PC-3 (cell line): ENCODE measurements at regions not wholly inside any gene's neighbourhood (a gene's known extent, or its start where the extent isn't known, plus 50 kb on each side); places are given as distances from the start of the nearest gene placed in this dataset.

Experiments
- ATAC-seq: fragments of 200-7000 bp; cut with Tn5 transposase; 2 replicates; pipeline ENCODE4 v1.9.1; 2020; ENCODE audit warnings: mild to moderate bottlenecking, moderate library complexity
- BruUV-seq: library from RNA; stranded (reverse); fragments of 400-500 nt; replicated peaks from 2 replicates; lab custom pipeline; 2021; lab: Mats Ljungman, UMichigan
- CTCF ChIA-PET: fragments of 300-600 bp; sonication (Branson Sonifier 250); formaldehyde crosslinking; loops from one replicate; lab custom pipeline; 2022; ENCODE audit warnings: antibody characterized with exemption; lab: Charles Lee
- POLR2A ChIA-PET: fragments of 300-600 bp; sonication (Branson Sonifier 250); formaldehyde crosslinking; loops from one replicate; lab custom pipeline; 2022; ENCODE audit warnings: antibody characterized with exemption; ENCODE audit not compliant: unreplicated experiment; lab: Charles Lee
- DNase-seq: peaks from one replicate; pipeline ENCODE4 v3.0.0-alpha.2; 2015
- H2AFZ ChIP-seq: fragments of 300-600 bp; sonication (generic); 2 replicates; pipeline ENCODE4 v1.6.0; 2016; ENCODE audit warnings: antibody characterized with exemption, low read length
- H3F3A ChIP-seq: fragments of 300-600 bp; sonication (generic); one replicate; pipeline ENCODE4 v1.6.0; 2017; ENCODE audit warnings: antibody characterized with exemption, low read length, control low read depth, mild to moderate bottlenecking; ENCODE audit not compliant: unreplicated experiment
- H3K27ac ChIP-seq: fragments of 300-600 bp; sonication (generic); 2 replicates; pipeline ENCODE4 v1.5.1; 2016; ENCODE audit warnings: mild to moderate bottlenecking, low read length
- H3K27me3 ChIP-seq: fragments of 300-600 bp; sonication (generic); 2 replicates; pipeline ENCODE4 v1.6.1; 2016; ENCODE audit warnings: low read length, mixed read lengths
- H3K36me3 ChIP-seq: fragments of 300-600 bp; sonication (generic); 2 replicates; pipeline ENCODE4 v1.6.1; 2016; ENCODE audit warnings: low read depth, mixed run types, low read length, mixed read lengths
- H3K4me1 ChIP-seq: fragments of 300-600 bp; sonication (generic); 2 replicates; pipeline ENCODE4 v1.5.1; 2016; ENCODE audit warnings: low read length; ENCODE audit not compliant: insufficient read depth
- H3K4me2 ChIP-seq: fragments of 300-600 bp; sonication (generic); 2 replicates; pipeline ENCODE4 v1.6.0; 2016; ENCODE audit warnings: low read length
- H3K4me3 ChIP-seq: fragments of 300-600 bp; sonication (generic); 2 replicates; pipeline ENCODE4 v1.5.1; 2016; ENCODE audit warnings: mild to moderate bottlenecking, low read length, mixed read lengths
- H3K79me2 ChIP-seq: fragments of 300-600 bp; sonication (generic); 2 replicates; pipeline ENCODE4 v1.6.1; 2017; ENCODE audit warnings: low read length, mixed read lengths
- H3K9ac ChIP-seq: fragments of 300-600 bp; sonication (generic); 2 replicates; pipeline ENCODE4 v1.6.0; 2016; ENCODE audit warnings: mild to moderate bottlenecking, low read length
- H3K9me2 ChIP-seq: fragments of 300-600 bp; sonication (generic); replicated peaks from 2 replicates; pipeline ENCODE4 v1.6.1; 2016; ENCODE audit warnings: mixed run types, low read length, mixed read lengths
- H3K9me3 ChIP-seq: fragments of 300-600 bp; sonication (generic); 2 replicates; pipeline ENCODE4 v1.6.1; 2016; ENCODE audit warnings: low read length, mixed read lengths
- H4K20me1 ChIP-seq: fragments of 300-600 bp; sonication (generic); 2 replicates; pipeline ENCODE4 v1.6.1; 2016; ENCODE audit warnings: low read length, mixed read lengths
- CTCF ChIP-seq: fragments of 300-600 bp; sonication (generic); conservative IDR thresholded peaks from 2 replicates; pipeline ENCODE4 v1.5.1; 2017; ENCODE audit warnings: antibody characterized with exemption, low read depth, mild to moderate bottlenecking, low read length
- EZH2 ChIP-seq: fragments of 300-600 bp; sonication (generic); IDR thresholded peaks from one replicate; pipeline ENCODE4 v1.6.1; 2017; ENCODE audit warnings: antibody characterized with exemption, mild to moderate bottlenecking, low read length; ENCODE audit not compliant: unreplicated experiment
- EZH2phosphoT487 ChIP-seq: fragments of 300-600 bp; sonication (generic); IDR thresholded peaks from 2 replicates; pipeline ENCODE4 v1.6.1; 2018; ENCODE audit warnings: mild to moderate bottlenecking, antibody characterized with exemption, low read length, borderline replicate concordance
- intact Hi-C: fragments of 100-400 bp; cut with micrococcal nuclease; formaldehyde crosslinking; loops from 2 replicates; pipeline ENCODE4 v1.9.0; 2023

- no TSS peak for BruUV-seq
- ChIA-PET CTCF (no interaction called here), POLR2A (no interaction called here)
- DNase-seq = no peak
- no peak overlapping the region for H3K9ac ChIP-seq
- H3K27ac ChIP-seq = no peak overlapping the region
- H3F3A ChIP-seq = no peaks in the 10 kb centered on the region
- H3K27me3 ChIP-seq = no peaks in the 10 kb centered on the region
- H2AFZ ChIP-seq = no peak overlapping the region
- H3K4me3 ChIP-seq = no peak overlapping the region
- H3K4me1 ChIP-seq = no peaks in the 10 kb centered on the region
- no peaks in the 10 kb centered on the region for H3K36me3 ChIP-seq
- no peak for TF ChIP-seq EZH2phosphoT487
- no peak for TF ChIP-seq EZH2
- no peak for TF ChIP-seq CTCF
- intact Hi-C loops = no loop called here
- H4K20me1 ChIP-seq = no peaks in the 10 kb centered on the region
- no peak overlapping the region for H3K4me2 ChIP-seq
- no peaks in the 10 kb centered on the region for H3K9me3 ChIP-seq
- ATAC-seq = no peak
- no peaks in the 10 kb centered on the region for H3K79me2 ChIP-seq
- no peaks in the 10 kb centered on the region for H3K9me2 ChIP-seq
Measured at GRCh38 chr11:45078236-45079074, 68.0 kb upstream of the PRDM11 start.

- H3K9ac ChIP-seq = no peak overlapping the region
- no peaks in the 10 kb centered on the region for H3F3A ChIP-seq
- no peaks in the 10 kb centered on the region for H3K9me3 ChIP-seq
- H4K20me1 ChIP-seq = no peaks in the 10 kb centered on the region
- no peak overlapping the region for H3K27ac ChIP-seq
- H3K36me3 ChIP-seq = no peaks in the 10 kb centered on the region
- intact Hi-C loops = no loop called here
- no peak overlapping the region for H3K4me3 ChIP-seq
- H3K4me1 ChIP-seq = no peaks in the 10 kb centered on the region
- DNase-seq (no peak), ATAC-seq (no peak)
- no peak overlapping the region for H3K4me2 ChIP-seq
- ChIA-PET POLR2A (no interaction called here), CTCF (no interaction called here)
- BruUV-seq = no TSS peak
- H3K27me3 ChIP-seq = no peaks in the 10 kb centered on the region
- H3K79me2 ChIP-seq = no peaks in the 10 kb centered on the region
- H2AFZ ChIP-seq = no peak overlapping the region
- no peak for TF ChIP-seq EZH2phosphoT487
- TF ChIP-seq CTCF = no peak
- TF ChIP-seq EZH2 = no peak
- H3K9me2 ChIP-seq = no peaks in the 10 kb centered on the region
Measured at GRCh38 chr11:45079075-45079444, 67.4 kb upstream of the PRDM11 start.

GRCh38 chr11:45079567-45079942 lies 66.9 kb upstream of the PRDM11 start:
- Histone ChIP-seq H3K9ac (no peak overlapping the region), H3F3A (no peaks in the 10 kb centered on the region), H3K27me3 (no peaks in the 10 kb centered on the region), H3K9me3 (no peaks in the 10 kb centered on the region), H3K4me2 (no peak overlapping the region), H3K36me3 (no peaks in the 10 kb centered on the region), H3K79me2 (no peaks in the 10 kb centered on the region), H4K20me1 (no peaks in the 10 kb centered on the region), H3K4me1 (no peaks in the 10 kb centered on the region), H3K4me3 (no peak overlapping the region), H3K9me2 (no peaks in the 10 kb centered on the region), H2AFZ (no peak overlapping the region), H3K27ac (no peak overlapping the region)
- POLR2A ChIA-PET = no interaction called here
- CTCF ChIA-PET = no interaction called here
- intact Hi-C loops = no loop called here
- TF ChIP-seq EZH2 (no peak), EZH2phosphoT487 (no peak), CTCF (no peak)
- DNase-seq (no peak), ATAC-seq (no peak)
- no TSS peak for BruUV-seq
